Erythroblast (primary cell): ENCODE measurements at regions not wholly inside any gene's neighbourhood (a gene's known extent, or its start where the extent isn't known, plus 50 kb on each side); places are given as distances from the start of the nearest gene placed in this dataset.

ENCODE experiments used
- GATA1 ChIP-seq: IDR thresholded peaks from 2 replicates; pipeline ENCODE4 v1.6.1; 2011; ENCODE audit warnings: low read depth, mild to moderate bottlenecking, control low read depth, low read length, moderate library complexity
- POLR2A ChIP-seq: IDR thresholded peaks from 2 replicates; pipeline ENCODE4 v1.6.1; 2011; ENCODE audit warnings: mild to moderate bottlenecking, low read length

GRCh38 chr9:74132986-74133385 lies 364.1 kb upstream of the RORB start:
- TF ChIP-seq POLR2A (no peak), GATA1 (no peak)
